ENCODE measurements at regions not wholly inside any gene's neighbourhood (a gene's known extent, or its start where the extent isn't known, plus 50 kb on each side); places are given as distances from the start of the nearest gene placed in this dataset.

- DNase-seq (no peak), ATAC-seq (ENCODE audit: low read depth) (no peak)
- Histone ChIP-seq H2AFZ (ENCODE audit: insufficient read depth, low read depth, low read length, poor library complexity, severe bottlenecking) (no peak overlapping the region), H3K36me3 (replicated peaks in 1 of 2; ENCODE audit: control extremely low read depth in 1 of 2, control insufficient read depth in 1 of 2, extremely low read depth in 1 of 2, insufficient read depth in 2 of 2, low read length in 1 of 2) (no peaks in the 10 kb centered on the region), H4K20me1 (ENCODE audit: control insufficient read depth, insufficient read depth, low read length, poor library complexity, severe bottlenecking) (no peaks in the 10 kb centered on the region), H3K27ac (ENCODE audit: low read length in 2 of 2) (no peak overlapping the region), H3K79me2 (ENCODE audit: control insufficient read depth, insufficient read depth, low read length) (no peaks in the 10 kb centered on the region), H3K9ac (ENCODE audit: low read length) (no peak overlapping the region), H3K4me2 (replicated peaks; ENCODE audit: low read depth, low read length, poor library complexity, severe bottlenecking) (no peak overlapping the region), H3K4me1 (ENCODE audit: control insufficient read depth in 2 of 2, insufficient read depth in 2 of 2, low read length in 2 of 2) (no peaks in the 10 kb centered on the region), H3K9me3 (ENCODE audit: control extremely low read depth in 1 of 3, control insufficient read depth in 2 of 3, insufficient read depth in 1 of 3, low read length in 2 of 3) (no peaks in the 10 kb centered on the region), H3K27me3 (replicated peaks in 1 of 4; ENCODE audit: control extremely low read depth in 1 of 4, control insufficient read depth in 3 of 4, insufficient read depth in 4 of 4, low read length in 3 of 4) (no peaks in the 10 kb centered on the region), H3K4me3 (ENCODE audit: control extremely low read depth in 1 of 5, extremely low read depth in 1 of 5, insufficient read depth in 1 of 5, low read depth in 2 of 5, low read length in 4 of 5) (no peak overlapping the region)
- no peaks in the 10 kb centered on the region for H3K9me3 Mint-ChIP-seq (ENCODE audit: insufficient read depth)
- ChIA-PET POLR2A (no interaction called here), CTCF (no interaction called here)
- H3K4me1 Mint-ChIP-seq = no peaks in the 10 kb centered on the region
- no peak for TF ChIP-seq CTCF (IDR thresholded peaks at IDR 0.05)
- no peak for TF ChIP-seq EZH2 (IDR thresholded peaks at IDR 0.05; ENCODE audit: borderline replicate concordance, insufficient read depth, low read depth, low read length, poor library complexity, severe bottlenecking)
- intact Hi-C loops (cut with micrococcal nuclease) = no loop called here
- H3K27me3 Mint-ChIP-seq = no peaks in the 10 kb centered on the region
- no peak overlapping the region for H3K27ac Mint-ChIP-seq
- no CpG with 5 or more reads among the region's 1 CpG for WGBS (ENCODE audit: insufficient coverage)
- no peak overlapping the region for H3K4me3 Mint-ChIP-seq
These were observed 72.2 kb upstream of the SLC4A10 start for GRCh38 chr2:161552015-161552414.

- H3K27ac ChIP-seq (ENCODE audit: low read length in 2 of 2) = no peak overlapping the region
- H4K20me1 ChIP-seq (ENCODE audit: control insufficient read depth, insufficient read depth, low read length, poor library complexity, severe bottlenecking) = no peaks in the 10 kb centered on the region
- no peaks in the 10 kb centered on the region for H3K4me1 ChIP-seq (ENCODE audit: control insufficient read depth in 2 of 2, insufficient read depth in 2 of 2, low read length in 2 of 2)
- H3K79me2 ChIP-seq (ENCODE audit: control insufficient read depth, insufficient read depth, low read length) = no peaks in the 10 kb centered on the region
- Mint-ChIP-seq H3K27me3 (no peaks in the 10 kb centered on the region), H3K4me3 (no peak overlapping the region), H3K9me3 (ENCODE audit: insufficient read depth) (no peaks in the 10 kb centered on the region), H3K4me1 (no peaks in the 10 kb centered on the region), H3K27ac (no peak overlapping the region)
- no peak overlapping the region for H3K4me2 ChIP-seq (replicated peaks; ENCODE audit: low read depth, low read length, poor library complexity, severe bottlenecking)
- no peak for TF ChIP-seq CTCF (IDR thresholded peaks at IDR 0.05)
- no peak for TF ChIP-seq EZH2 (IDR thresholded peaks at IDR 0.05; ENCODE audit: borderline replicate concordance, insufficient read depth, low read depth, low read length, poor library complexity, severe bottlenecking)
- H3K9me3 ChIP-seq (ENCODE audit: control extremely low read depth in 1 of 3, control insufficient read depth in 2 of 3, insufficient read depth in 1 of 3, low read length in 2 of 3) = no peaks in the 10 kb centered on the region
- no peak for ATAC-seq (ENCODE audit: low read depth)
- no CpG with 5 or more reads among the region's 3 CpGs for WGBS (ENCODE audit: insufficient coverage)
- H3K27me3 ChIP-seq (replicated peaks in 1 of 4; ENCODE audit: control extremely low read depth in 1 of 4, control insufficient read depth in 3 of 4, insufficient read depth in 4 of 4, low read length in 3 of 4) = no peaks in the 10 kb centered on the region
- H2AFZ ChIP-seq (ENCODE audit: insufficient read depth, low read depth, low read length, poor library complexity, severe bottlenecking) = no peak overlapping the region
- no peaks in the 10 kb centered on the region for H3K36me3 ChIP-seq (replicated peaks in 1 of 2; ENCODE audit: control extremely low read depth in 1 of 2, control insufficient read depth in 1 of 2, extremely low read depth in 1 of 2, insufficient read depth in 2 of 2, low read length in 1 of 2)
- H3K4me3 ChIP-seq (ENCODE audit: control extremely low read depth in 1 of 5, extremely low read depth in 1 of 5, insufficient read depth in 1 of 5, low read depth in 2 of 5, low read length in 4 of 5) = no peak overlapping the region
- CTCF ChIA-PET = no interaction called here
- H3K9ac ChIP-seq (ENCODE audit: low read length) = no peak overlapping the region
- POLR2A ChIA-PET = no interaction called here
- intact Hi-C loops (cut with micrococcal nuclease) = no loop called here
- DNase-seq = no peak
These were observed 68.4 kb upstream of the SLC4A10 start for GRCh38 chr2:161555826-161556225.
